ENCODE measurements at regions not wholly inside any gene's neighbourhood (a gene's known extent, or its start where the extent isn't known, plus 50 kb on each side); places are given as distances from the start of the nearest gene placed in this dataset.

DNA sequence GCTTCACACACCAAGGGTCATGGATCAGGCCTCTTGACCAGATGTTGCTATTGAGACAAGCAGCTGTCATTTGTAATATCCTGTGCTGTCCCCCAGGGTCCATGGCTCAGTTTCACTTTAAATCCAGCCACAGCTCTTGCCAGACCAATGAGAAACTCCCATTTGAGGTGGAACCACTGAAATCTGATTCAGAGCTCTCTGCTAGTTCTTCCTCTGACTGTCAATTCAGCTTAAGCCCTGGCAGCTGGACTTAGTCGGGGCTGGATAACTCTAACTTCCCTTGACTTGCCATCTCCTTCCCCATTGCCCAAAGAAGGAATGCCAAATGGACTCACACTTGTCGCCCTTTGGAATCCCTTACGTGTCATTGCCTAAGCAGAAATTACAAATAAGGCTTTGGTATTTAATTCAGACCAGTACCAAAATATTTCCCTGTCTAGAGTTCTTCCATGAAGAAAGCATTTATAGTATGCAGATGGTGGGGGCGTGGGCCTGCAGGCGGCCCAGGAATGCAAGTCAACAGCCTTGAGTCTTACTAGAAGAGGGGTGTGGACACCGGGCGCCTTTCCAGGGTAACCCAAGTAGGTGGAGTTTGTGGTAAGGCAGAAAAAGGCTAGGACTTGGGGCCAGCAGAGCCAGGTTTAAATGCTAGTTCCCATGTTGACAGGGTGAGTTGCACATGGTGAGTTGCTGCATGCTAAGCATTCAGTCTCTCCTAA, 96.9 kb upstream of the TMPO start:
- Histone ChIP-seq H4K20me1 (ENCODE audit: insufficient read depth) (no peaks in the 10 kb centered on the region), H3K9ac (no peak overlapping the region), H2AFZ (ENCODE audit: low read depth) (peak overlapping the region; percentile 43; the same call in 1 of the 2 replicates), H3K4me3 (ENCODE audit: low read depth in 2 of 2, low read length in 1 of 2) (peak overlapping the region; percentile 17 to 21; a peak in 2 of 4 replicates), H3K36me3 (replicated peaks in 1 of 2; ENCODE audit: control insufficient read depth in 1 of 2, insufficient read depth in 2 of 2, low read length in 1 of 2) (no peaks in the 10 kb centered on the region), H3K79me2 (ENCODE audit: insufficient read depth) (no peaks in the 10 kb centered on the region), H3K4me1 (ENCODE audit: control insufficient read depth in 1 of 2, insufficient read depth in 2 of 2, low read depth in 1 of 2, low read length in 1 of 2) (peaks cover 17 to 20% of the 10 kb centered on the region in 2 experiments; a peak in 3 of 4 replicates), H3F3A (replicated peaks; ENCODE audit: insufficient read depth) (peaks cover 15% of the 10 kb centered on the region), H3K27me3 (ENCODE audit: insufficient read depth) (no peaks in the 10 kb centered on the region), H3K4me2 (peak overlapping the region; percentile 70), H3K27ac (ENCODE audit: low read depth in 2 of 2, low read length in 1 of 2) (peak overlapping the region; percentile 41 to 62; a peak in 3 of 4 replicates), H3K9me2 (no peaks in the 10 kb centered on the region), H3K9me3 (no peaks in the 10 kb centered on the region)
- POLR2A ChIA-PET = no interaction called here
- TF ChIP-seq, protein P1, sequence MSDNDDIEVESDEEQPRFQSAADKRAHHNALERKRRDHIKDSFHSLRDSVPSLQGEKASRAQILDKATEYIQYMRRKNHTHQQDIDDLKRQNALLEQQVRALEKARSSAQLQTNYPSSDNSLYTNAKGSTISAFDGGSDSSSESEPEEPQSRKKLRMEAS (IDR thresholded peaks at IDR 0.05; ENCODE audit: low read depth) = no peak
- TF ChIP-seq FOSL2 (IDR thresholded peaks at IDR 0.05; ENCODE audit: borderline replicate concordance, low read depth) = no peak
- TF ChIP-seq, protein P2, sequence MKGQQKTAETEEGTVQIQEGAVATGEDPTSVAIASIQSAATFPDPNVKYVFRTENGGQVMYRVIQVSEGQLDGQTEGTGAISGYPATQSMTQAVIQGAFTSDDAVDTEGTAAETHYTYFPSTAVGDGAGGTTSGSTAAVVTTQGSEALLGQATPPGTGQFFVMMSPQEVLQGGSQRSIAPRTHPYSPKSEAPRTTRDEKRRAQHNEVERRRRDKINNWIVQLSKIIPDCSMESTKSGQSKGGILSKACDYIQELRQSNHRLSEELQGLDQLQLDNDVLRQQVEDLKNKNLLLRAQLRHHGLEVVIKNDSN (IDR thresholded peaks at IDR 0.05; ENCODE audit: borderline replicate concordance, low read depth) = no peak
- TF ChIP-seq SIN3A (IDR thresholded peaks at IDR 0.05; ENCODE audit: borderline replicate concordance, low read depth, low read length) = no peak
- TF ChIP-seq, protein P3, sequence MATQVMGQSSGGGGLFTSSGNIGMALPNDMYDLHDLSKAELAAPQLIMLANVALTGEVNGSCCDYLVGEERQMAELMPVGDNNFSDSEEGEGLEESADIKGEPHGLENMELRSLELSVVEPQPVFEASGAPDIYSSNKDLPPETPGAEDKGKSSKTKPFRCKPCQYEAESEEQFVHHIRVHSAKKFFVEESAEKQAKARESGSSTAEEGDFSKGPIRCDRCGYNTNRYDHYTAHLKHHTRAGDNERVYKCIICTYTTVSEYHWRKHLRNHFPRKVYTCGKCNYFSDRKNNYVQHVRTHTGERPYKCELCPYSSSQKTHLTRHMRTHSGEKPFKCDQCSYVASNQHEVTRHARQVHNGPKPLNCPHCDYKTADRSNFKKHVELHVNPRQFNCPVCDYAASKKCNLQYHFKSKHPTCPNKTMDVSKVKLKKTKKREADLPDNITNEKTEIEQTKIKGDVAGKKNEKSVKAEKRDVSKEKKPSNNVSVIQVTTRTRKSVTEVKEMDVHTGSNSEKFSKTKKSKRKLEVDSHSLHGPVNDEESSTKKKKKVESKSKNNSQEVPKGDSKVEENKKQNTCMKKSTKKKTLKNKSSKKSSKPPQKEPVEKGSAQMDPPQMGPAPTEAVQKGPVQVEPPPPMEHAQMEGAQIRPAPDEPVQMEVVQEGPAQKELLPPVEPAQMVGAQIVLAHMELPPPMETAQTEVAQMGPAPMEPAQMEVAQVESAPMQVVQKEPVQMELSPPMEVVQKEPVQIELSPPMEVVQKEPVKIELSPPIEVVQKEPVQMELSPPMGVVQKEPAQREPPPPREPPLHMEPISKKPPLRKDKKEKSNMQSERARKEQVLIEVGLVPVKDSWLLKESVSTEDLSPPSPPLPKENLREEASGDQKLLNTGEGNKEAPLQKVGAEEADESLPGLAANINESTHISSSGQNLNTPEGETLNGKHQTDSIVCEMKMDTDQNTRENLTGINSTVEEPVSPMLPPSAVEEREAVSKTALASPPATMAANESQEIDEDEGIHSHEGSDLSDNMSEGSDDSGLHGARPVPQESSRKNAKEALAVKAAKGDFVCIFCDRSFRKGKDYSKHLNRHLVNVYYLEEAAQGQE (IDR thresholded peaks at IDR 0.05; ENCODE audit: low read depth, low read length) = no peak
- no peak for TF ChIP-seq JUND (IDR thresholded peaks at IDR 0.05)
- TF ChIP-seq, protein P4, sequence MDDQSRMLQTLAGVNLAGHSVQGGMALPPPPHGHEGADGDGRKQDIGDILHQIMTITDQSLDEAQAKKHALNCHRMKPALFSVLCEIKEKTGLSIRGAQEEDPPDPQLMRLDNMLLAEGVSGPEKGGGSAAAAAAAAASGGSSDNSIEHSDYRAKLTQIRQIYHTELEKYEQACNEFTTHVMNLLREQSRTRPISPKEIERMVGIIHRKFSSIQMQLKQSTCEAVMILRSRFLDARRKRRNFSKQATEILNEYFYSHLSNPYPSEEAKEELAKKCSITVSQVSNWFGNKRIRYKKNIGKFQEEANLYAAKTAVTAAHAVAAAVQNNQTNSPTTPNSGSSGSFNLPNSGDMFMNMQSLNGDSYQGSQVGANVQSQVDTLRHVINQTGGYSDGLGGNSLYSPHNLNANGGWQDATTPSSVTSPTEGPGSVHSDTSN (IDR thresholded peaks at IDR 0.05) = peak; percentile 47; the same call in 1 of the 2 replicates
- TF ChIP-seq EZH2phosphoT487 (IDR thresholded peaks at IDR 0.05; ENCODE audit: borderline replicate concordance, low read depth) = no peak
- peak; percentile 27; the same call in 1 of the 2 replicates for TF ChIP-seq TCF12 (IDR thresholded peaks at IDR 0.05)
- no peak for TF ChIP-seq RFX5 (IDR thresholded peaks at IDR 0.05; ENCODE audit: low read length)
- no peak for TF ChIP-seq EP300 (IDR thresholded peaks at IDR 0.05; ENCODE audit: borderline replicate concordance in 1 of 2, low read depth in 1 of 2, low read length in 1 of 2)
- TF ChIP-seq, protein P5, sequence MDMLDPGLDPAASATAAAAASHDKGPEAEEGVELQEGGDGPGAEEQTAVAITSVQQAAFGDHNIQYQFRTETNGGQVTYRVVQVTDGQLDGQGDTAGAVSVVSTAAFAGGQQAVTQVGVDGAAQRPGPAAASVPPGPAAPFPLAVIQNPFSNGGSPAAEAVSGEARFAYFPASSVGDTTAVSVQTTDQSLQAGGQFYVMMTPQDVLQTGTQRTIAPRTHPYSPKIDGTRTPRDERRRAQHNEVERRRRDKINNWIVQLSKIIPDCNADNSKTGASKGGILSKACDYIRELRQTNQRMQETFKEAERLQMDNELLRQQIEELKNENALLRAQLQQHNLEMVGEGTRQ (IDR thresholded peaks at IDR 0.05; ENCODE audit: borderline replicate concordance, low read depth, low read length) = no peak
- TF ChIP-seq TEAD4 (IDR thresholded peaks at IDR 0.05; ENCODE audit: borderline replicate concordance, insufficient read depth) = peak; percentile 68; the same call in 1 of the 2 replicates
- no peak for TF ChIP-seq GATA2 (CRISPR knock-in tag; IDR thresholded peaks at IDR 0.05)
- TF ChIP-seq, protein P6, sequence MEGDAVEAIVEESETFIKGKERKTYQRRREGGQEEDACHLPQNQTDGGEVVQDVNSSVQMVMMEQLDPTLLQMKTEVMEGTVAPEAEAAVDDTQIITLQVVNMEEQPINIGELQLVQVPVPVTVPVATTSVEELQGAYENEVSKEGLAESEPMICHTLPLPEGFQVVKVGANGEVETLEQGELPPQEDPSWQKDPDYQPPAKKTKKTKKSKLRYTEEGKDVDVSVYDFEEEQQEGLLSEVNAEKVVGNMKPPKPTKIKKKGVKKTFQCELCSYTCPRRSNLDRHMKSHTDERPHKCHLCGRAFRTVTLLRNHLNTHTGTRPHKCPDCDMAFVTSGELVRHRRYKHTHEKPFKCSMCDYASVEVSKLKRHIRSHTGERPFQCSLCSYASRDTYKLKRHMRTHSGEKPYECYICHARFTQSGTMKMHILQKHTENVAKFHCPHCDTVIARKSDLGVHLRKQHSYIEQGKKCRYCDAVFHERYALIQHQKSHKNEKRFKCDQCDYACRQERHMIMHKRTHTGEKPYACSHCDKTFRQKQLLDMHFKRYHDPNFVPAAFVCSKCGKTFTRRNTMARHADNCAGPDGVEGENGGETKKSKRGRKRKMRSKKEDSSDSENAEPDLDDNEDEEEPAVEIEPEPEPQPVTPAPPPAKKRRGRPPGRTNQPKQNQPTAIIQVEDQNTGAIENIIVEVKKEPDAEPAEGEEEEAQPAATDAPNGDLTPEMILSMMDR (IDR thresholded peaks at IDR 0.05) = no peak
- no peak for TF ChIP-seq MXI1 (IDR thresholded peaks at IDR 0.05; ENCODE audit: low read depth, low read length)
- 16% methylated on average over 7 of the region's 7 CpGs for WGBS (ENCODE audit: low lambda C conversion rate)
- peak; percentile 27 for DNase-seq
- CTCF ChIA-PET = interaction anchor here (0.6 to 2.9 kb wide), 7 partner anchors 8 to 236 kb away, joined by 3 to 10 read pairs (median 4); partner anchors contain the start of gene TMPO

Data from SK-N-SH (cell line).